ENCODE measurements at regions not wholly inside any gene's neighbourhood (a gene's known extent, or its start where the extent isn't known, plus 50 kb on each side); places are given as distances from the start of the nearest gene placed in this dataset.
"Not testable (repeated sequence)": the region's sequence is repeated elsewhere in the genome, so short reads cannot be mapped to it uniquely, and the experiment has no call there.

- DNase-seq (ENCODE audit: low read depth in 2 of 2), result no peak
These were observed 114.1 kb downstream of the RAB38 start for GRCh38 chr11:88061111-88061510.

- peak in 1 of 2 experiments; percentile 5 for DNase-seq (ENCODE audit: low read depth in 2 of 2)
These were observed 115.9 kb downstream of the RAB38 start for GRCh38 chr11:88059326-88059725.

- DNase-seq (ENCODE audit: low read depth in 2 of 2), result peak in 1 of 2 experiments; percentile 6
These were observed 123.8 kb downstream of the RAB38 start for GRCh38 chr11:88051396-88051795.

- no peak for DNase-seq (ENCODE audit: low read depth in 2 of 2)
These were observed 125.0 kb downstream of the RAB38 start for GRCh38 chr11:88050247-88050646.

DNA sequence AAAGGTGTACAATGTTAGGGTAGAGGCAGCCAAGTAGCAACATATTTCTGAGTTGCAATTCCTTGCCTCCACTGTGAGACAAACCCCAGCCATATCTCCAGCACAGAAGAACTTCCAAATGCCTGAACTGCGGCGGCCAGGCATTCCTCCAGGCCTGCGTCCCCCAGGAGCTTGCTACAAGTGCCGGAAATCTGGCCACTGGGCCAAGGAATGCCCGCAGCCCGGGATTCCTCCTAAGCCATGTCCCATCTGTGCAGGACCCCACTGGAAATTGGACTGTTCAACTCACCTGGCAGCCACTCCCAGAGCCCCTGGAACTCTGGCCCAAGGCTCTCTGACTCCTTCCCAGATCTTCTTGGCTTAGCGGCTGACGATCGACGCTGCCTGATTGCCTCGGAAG is 130.0 kb downstream of the RAB38 start:
- DNase-seq (ENCODE audit: low read depth in 2 of 2), result not testable (repeated sequence)

GRCh38 chr11:88044658-88045057 is 130.6 kb downstream of the RAB38 start:
- DNase-seq (ENCODE audit: low read depth in 2 of 2), result not testable (repeated sequence)

GRCh38 chr11:88043149-88043548 is 132.1 kb downstream of the RAB38 start:
- DNase-seq (ENCODE audit: low read depth in 2 of 2), result no peak

GRCh38 chr11:88042647-88043046 is 132.6 kb downstream of the RAB38 start:
- DNase-seq (ENCODE audit: low read depth in 2 of 2), result no peak

DNA sequence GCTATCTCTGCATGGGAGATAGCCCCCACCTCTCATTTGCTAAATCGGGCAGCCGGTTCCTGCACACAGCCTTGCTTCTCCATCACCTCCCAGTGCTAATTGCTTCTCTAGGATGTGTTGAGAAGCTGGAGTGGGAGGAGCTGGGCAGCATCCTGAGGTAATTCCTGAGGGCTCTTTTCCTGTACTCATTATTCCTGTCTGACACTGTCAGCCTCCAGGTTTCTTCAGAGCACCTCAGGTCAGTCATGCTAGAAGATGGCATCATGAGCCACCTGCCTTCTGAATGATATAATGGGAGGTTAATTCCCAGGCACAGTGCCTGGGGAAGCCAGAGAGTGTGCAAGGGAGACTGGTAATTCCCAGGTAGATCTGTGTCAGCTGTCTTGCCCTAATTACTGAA is 133.0 kb downstream of the RAB38 start:
- DNase-seq (ENCODE audit: low read depth in 2 of 2), result no peak

DNA sequence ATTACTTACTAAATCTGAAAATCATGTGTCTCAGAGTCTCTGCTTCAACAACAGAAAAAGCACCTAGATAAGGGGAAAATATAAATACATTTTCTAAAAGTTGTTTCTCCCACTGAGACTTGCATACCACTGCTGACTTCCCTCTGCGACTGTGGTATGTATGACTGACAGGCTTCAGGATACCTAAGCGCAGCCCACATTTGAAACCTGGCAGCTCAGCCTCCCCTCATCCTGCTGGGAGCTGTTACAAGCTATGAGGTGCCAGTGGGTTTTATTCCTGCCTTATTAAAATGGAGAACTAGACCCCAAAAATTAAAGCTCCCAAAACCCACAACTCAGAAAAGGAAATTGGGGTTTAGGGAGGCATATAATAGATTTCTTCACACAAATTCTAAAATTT is 133.6 kb downstream of the RAB38 start:
- no peak for DNase-seq (ENCODE audit: low read depth in 2 of 2)

- no peak for DNase-seq (ENCODE audit: low read depth in 2 of 2)
These were observed 135.1 kb downstream of the RAB38 start for GRCh38 chr11:88040148-88040496.

- DNase-seq (ENCODE audit: low read depth in 2 of 2), result no peak
These were observed 135.6 kb downstream of the RAB38 start for GRCh38 chr11:88039476-88040147.

DNA sequence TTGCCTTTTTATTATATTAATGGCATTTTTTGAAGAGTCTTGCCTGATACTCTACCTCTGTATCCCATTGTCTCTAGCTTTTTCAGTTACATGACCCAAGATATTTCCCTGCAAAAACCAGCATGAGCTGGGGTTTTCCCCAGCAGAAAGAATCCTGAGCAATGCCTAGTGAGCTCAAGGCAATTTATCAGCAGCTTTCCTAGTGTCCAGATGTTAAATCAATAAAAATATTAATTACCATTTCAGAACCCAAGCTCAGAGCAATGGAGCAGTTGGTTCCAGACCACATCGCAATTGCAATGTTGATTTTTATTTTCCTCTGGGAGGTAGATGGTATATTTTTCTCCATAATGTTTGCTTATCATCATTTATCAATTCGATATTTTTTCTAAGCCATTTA is 137.2 kb downstream of the RAB38 start:
- DNase-seq (ENCODE audit: low read depth in 2 of 2), result no peak

- DNase-seq (ENCODE audit: low read depth in 2 of 2), result no peak
These were observed 138.5 kb downstream of the RAB38 start for GRCh38 chr11:88036701-88037100.

GRCh38 chr11:88035271-88035670 is 140.0 kb downstream of the RAB38 start:
- peak in 1 of 2 experiments; percentile 9 for DNase-seq (ENCODE audit: low read depth in 2 of 2)

DNA sequence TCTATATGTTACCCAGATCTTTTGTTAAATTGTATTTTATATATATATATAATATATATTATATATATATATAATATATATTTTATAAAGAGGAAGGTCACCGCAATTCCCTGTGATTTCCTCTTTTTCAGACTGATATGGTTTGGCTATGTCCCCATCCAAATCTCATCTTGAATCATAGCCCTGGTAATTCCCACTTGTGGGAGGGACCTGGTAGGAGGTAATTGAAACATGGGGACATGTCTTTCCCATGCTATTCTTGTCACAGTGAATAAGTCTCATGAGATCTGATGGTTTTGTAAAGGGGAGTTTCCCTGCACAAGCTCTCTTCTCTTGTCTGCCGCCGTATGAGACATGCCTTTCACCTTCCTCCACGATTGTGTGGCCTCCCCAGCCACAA is 157.6 kb downstream of the RAB38 start:
- no peak for DNase-seq (ENCODE audit: low read depth in 2 of 2)

- DNase-seq (ENCODE audit: low read depth in 2 of 2), result peak; percentile 62
These were observed 158.7 kb downstream of the RAB38 start for GRCh38 chr11:88016392-88017170.

- no peak for DNase-seq (ENCODE audit: low read depth in 2 of 2)
These were observed 160.1 kb downstream of the RAB38 start for GRCh38 chr11:88015170-88015569.

DNA sequence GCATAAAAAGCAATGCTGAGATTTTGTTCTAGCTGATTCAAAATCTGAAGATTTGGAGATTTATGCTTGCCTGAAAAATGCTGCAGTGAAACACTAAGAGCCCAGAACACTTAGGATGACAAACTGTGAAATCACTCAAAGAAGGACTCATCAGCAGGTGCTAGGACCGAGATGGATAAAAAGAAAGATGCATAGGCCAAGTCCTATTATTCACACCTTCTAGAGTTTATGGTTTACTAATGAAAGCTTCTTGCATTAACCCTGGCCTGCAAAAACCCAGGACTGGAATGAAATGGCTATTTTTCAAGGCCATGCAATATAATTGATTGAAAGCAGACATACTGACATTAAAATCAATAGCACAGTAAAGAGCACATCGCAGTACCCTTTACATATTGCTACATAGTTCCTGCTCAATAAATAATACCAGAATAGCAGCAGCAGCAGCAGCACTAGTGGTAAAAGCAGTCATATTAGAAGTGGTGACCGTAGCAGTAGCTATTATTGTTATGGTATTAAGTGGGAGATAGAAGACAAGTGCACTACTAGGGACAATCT is 161.7 kb downstream of the RAB38 start:
- DNase-seq (ENCODE audit: low read depth in 2 of 2), result no peak

DNA sequence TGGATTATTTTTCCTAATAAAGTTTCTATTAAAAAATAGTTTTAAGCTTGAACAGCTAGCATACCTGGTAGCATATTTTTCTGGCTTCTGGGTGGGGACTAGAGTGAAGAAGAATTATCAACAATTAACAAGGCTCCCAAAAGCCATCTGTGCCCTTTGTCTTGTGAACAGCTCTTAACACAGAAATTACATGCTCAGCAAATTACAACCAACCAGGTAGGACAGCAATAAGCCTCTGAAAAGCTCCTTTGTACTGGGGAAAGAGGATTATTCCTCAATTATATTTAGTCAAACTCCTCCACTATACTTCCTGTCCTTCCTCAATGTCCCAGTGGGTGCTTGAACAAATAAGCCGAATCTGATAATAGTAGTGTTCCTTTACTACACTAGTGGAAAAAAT is 162.8 kb downstream of the RAB38 start:
- no peak for DNase-seq (ENCODE audit: low read depth in 2 of 2)

- DNase-seq (ENCODE audit: low read depth in 2 of 2), result no peak
These were observed 199.2 kb downstream of the RAB38 start for GRCh38 chr11:87976009-87976408.

GRCh38 chr11:87974797-87975196 is 200.4 kb downstream of the RAB38 start:
- no peak for DNase-seq (ENCODE audit: low read depth in 2 of 2)

- no peak for DNase-seq (ENCODE audit: low read depth in 2 of 2)
These were observed 203.1 kb downstream of the RAB38 start for GRCh38 chr11:87972133-87972532.
